ENCODE measurements at regions not wholly inside any gene's neighbourhood (a gene's known extent, or its start where the extent isn't known, plus 50 kb on each side); places are given as distances from the start of the nearest gene placed in this dataset.

DNA sequence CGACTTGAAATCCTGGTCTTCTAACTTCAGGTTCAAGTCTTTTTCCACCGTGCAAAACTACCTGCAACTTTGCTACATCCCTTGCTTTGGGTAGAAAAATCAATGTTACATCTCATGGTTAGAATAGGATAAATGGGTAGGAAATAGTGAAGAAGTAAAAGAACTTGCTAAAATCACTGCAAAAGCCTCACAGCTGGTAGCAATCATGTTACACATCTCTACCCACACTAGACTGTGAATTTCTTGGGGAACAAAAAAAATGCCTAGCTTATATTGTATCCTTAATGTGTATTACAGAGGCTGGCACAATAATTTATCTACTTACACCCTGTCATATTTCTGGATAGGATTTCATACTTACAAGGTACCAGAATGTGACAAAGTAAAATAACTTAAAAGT lies 133.8 kb downstream of the FAM181B start:
- Histone ChIP-seq H3K4me2 (ENCODE audit: insufficient read depth, low read length) (no peak overlapping the region), H3K36me3 (ENCODE audit: control insufficient read depth in 2 of 2, extremely low read depth in 1 of 2, insufficient read depth in 2 of 2, low read length in 2 of 2) (no peaks in the 10 kb centered on the region), H4K20me1 (replicated peaks; ENCODE audit: control insufficient read depth, extremely low read depth, insufficient read depth, low read length) (no peaks in the 10 kb centered on the region), H3K27ac (ENCODE audit: insufficient read depth, low read depth, low read length) (no peak overlapping the region), H3K9ac (replicated peaks; ENCODE audit: extremely low read depth, insufficient read depth, low read length) (no peak overlapping the region), H3K4me1 (ENCODE audit: control insufficient read depth, extremely low read depth, insufficient read depth, low read length) (no peaks in the 10 kb centered on the region), H2AFZ (ENCODE audit: low read depth, low read length) (no peak overlapping the region), H3K79me2 (ENCODE audit: control insufficient read depth, insufficient read depth, low read length) (no peaks in the 10 kb centered on the region), H3K4me3 (replicated peaks in 1 of 3; ENCODE audit: insufficient read depth in 1 of 3, low read depth in 1 of 3, low read length in 3 of 3) (no peak overlapping the region), H3K27me3 (ENCODE audit: control insufficient read depth in 2 of 2, insufficient read depth in 2 of 2, low read length in 2 of 2) (no peaks in the 10 kb centered on the region), H3K9me1 (replicated peaks; ENCODE audit: control insufficient read depth, extremely low read depth, insufficient read depth, low read length) (no peaks in the 10 kb centered on the region), H3K9me3 (replicated peaks; ENCODE audit: control insufficient read depth, insufficient read depth, low read length) (no peaks in the 10 kb centered on the region)
- DNase-seq (ENCODE audit: low read depth, low spot score) (no peak), FAIRE-seq (no peak)
- BruUV-seq (replicated peaks) = no TSS peak
- dilution Hi-C loops (cut with MboI; ENCODE audit: extremely low pct_ligation_motif_present, low sequenced_read_pairs) (no loop called here), intact Hi-C loops (cut with micrococcal nuclease) (no loop called here)
- TF ChIP-seq EZH2 (IDR thresholded peaks at IDR 0.05; ENCODE audit: borderline replicate concordance, low read depth, low read length, severe bottlenecking) (no peak), GATA2 (IDR thresholded peaks at IDR 0.05; ENCODE audit: insufficient read depth, insufficient read length, low read depth, low read length) (no peak), POLR2AphosphoS5 (IDR thresholded peaks at IDR 0.05; ENCODE audit: insufficient read depth, low read depth, low read length) (no peak), POLR2A (IDR thresholded peaks at IDR 0.05; ENCODE audit: low read depth, low read length) (no peak), CTCF (IDR thresholded peaks at IDR 0.05; ENCODE audit: extremely low read depth in 1 of 2, insufficient read depth in 1 of 2, low read depth in 1 of 2, low read length in 2 of 2) (no peak), JUN (IDR thresholded peaks at IDR 0.05; ENCODE audit: borderline replicate concordance, insufficient read depth, insufficient read length, low read depth) (no peak), FOS (IDR thresholded peaks at IDR 0.05; ENCODE audit: borderline replicate concordance, insufficient read depth, low read length) (no peak), MYC (IDR thresholded peaks at IDR 0.05; ENCODE audit: low read depth, low read length) (no peak)
- TF ChIP-seq, protein P1, sequence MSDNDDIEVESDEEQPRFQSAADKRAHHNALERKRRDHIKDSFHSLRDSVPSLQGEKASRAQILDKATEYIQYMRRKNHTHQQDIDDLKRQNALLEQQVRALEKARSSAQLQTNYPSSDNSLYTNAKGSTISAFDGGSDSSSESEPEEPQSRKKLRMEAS (IDR thresholded peaks at IDR 0.05; ENCODE audit: insufficient read depth, insufficient read length) = no peak
- ChIA-PET POLR2A (interaction anchor here (0.5 kb wide), 1 partner anchor 1131 kb away, joined by 3 read pairs; no protein-coding TSS in a partner anchor), CTCF (no interaction called here)
